ENCODE measurements at regions not wholly inside any gene's neighbourhood (a gene's known extent, or its start where the extent isn't known, plus 50 kb on each side); places are given as distances from the start of the nearest gene placed in this dataset.
"Not testable (repeated sequence)": the region's sequence is repeated elsewhere in the genome, so short reads cannot be mapped to it uniquely, and the experiment has no call there.

GRCh38 chr18:28267878-28268625 lies 91.1 kb upstream of the CDH2 start:
- no peak for DNase-seq (ENCODE audit: low spot score)

- DNase-seq (ENCODE audit: low spot score) = no peak
Observed at GRCh38 chr18:28267276-28267675, 90.3 kb upstream of the CDH2 start.

- no peak for DNase-seq (ENCODE audit: low spot score)
Observed at GRCh38 chr18:28256166-28256565, 79.2 kb upstream of the CDH2 start.

GRCh38 chr18:28248653-28249052 lies 71.7 kb upstream of the CDH2 start:
- no peak for DNase-seq (ENCODE audit: low spot score)

GRCh38 chr18:28240626-28241025 lies 63.7 kb upstream of the CDH2 start:
- DNase-seq (ENCODE audit: low spot score) = not testable (repeated sequence)

GRCh38 chr18:28236487-28236886 lies 59.6 kb upstream of the CDH2 start:
- no peak for DNase-seq (ENCODE audit: low spot score)
